Osteocyte (in vitro differentiated cells): ENCODE measurements at regions not wholly inside any gene's neighbourhood (a gene's known extent, or its start where the extent isn't known, plus 50 kb on each side); places are given as distances from the start of the nearest gene placed in this dataset.

ENCODE experiments used
- DNase-seq: peaks from one replicate; pipeline ENCODE4 v3.0.0; 2021; ENCODE audit warnings: mixed read lengths; ENCODE audit not compliant: unreplicated experiment; ENCODE audit errors: extremely low spot score
- H3K27ac Mint-ChIP-seq: one replicate; pipeline ENCODE4 v1.8.0; 2021; ENCODE audit warnings: mild to moderate bottlenecking, mixed read lengths; ENCODE audit not compliant: unreplicated experiment
- H3K27me3 Mint-ChIP-seq: one replicate; pipeline ENCODE4 v1.8.0; 2021; ENCODE audit warnings: mixed read lengths; ENCODE audit not compliant: unreplicated experiment
- H3K36me3 Mint-ChIP-seq: one replicate; pipeline ENCODE4 v1.8.0; 2021; ENCODE audit warnings: mixed read lengths; ENCODE audit not compliant: unreplicated experiment
- H3K4me1 Mint-ChIP-seq: one replicate; pipeline ENCODE4 v1.8.0; 2021; ENCODE audit warnings: mixed read lengths; ENCODE audit not compliant: unreplicated experiment
- H3K4me3 Mint-ChIP-seq: one replicate; pipeline ENCODE4 v1.8.0; 2021; ENCODE audit warnings: mild to moderate bottlenecking, moderate library complexity, mixed read lengths; ENCODE audit not compliant: unreplicated experiment
- H3K9me3 Mint-ChIP-seq: one replicate; pipeline ENCODE4 v1.8.0; 2021; ENCODE audit warnings: mixed read lengths; ENCODE audit not compliant: unreplicated experiment
- TF ChIP-seq, protein P1 (sequence below): fragments of 200-600 bp; sonication (generic); IDR thresholded peaks from 2 replicates; pipeline ENCODE4 v1.5.0; 2021; ENCODE audit warnings: antibody characterized with exemption, mild to moderate bottlenecking, moderate library complexity

DNA sequence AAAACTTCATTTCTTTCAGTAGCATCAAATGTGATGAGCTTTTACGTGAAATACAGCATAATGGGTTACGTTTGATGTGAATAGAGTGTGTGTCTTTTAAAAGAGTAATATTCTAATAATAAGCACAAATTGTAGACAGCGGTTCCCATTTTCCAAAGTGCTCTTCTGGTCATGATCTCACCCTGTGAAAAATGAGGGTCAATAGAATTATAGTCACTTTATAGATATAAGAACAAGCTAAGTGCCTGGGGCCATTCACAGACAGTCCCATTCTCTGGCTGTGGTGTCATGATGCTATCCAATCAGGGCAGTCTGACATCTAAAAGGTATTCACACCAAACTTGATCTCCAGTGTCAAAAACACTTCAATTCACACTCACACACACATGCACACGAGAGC lies 830.8 kb upstream of the AUTS2 start:
- H3K36me3 Mint-ChIP-seq = no peaks in the 10 kb centered on the region
- H3K4me3 Mint-ChIP-seq = no peak overlapping the region
- no peak overlapping the region for H3K27ac Mint-ChIP-seq
- no peaks in the 10 kb centered on the region for H3K9me3 Mint-ChIP-seq
- no peaks in the 10 kb centered on the region for H3K27me3 Mint-ChIP-seq
- no peak for DNase-seq
- TF ChIP-seq, protein P1, sequence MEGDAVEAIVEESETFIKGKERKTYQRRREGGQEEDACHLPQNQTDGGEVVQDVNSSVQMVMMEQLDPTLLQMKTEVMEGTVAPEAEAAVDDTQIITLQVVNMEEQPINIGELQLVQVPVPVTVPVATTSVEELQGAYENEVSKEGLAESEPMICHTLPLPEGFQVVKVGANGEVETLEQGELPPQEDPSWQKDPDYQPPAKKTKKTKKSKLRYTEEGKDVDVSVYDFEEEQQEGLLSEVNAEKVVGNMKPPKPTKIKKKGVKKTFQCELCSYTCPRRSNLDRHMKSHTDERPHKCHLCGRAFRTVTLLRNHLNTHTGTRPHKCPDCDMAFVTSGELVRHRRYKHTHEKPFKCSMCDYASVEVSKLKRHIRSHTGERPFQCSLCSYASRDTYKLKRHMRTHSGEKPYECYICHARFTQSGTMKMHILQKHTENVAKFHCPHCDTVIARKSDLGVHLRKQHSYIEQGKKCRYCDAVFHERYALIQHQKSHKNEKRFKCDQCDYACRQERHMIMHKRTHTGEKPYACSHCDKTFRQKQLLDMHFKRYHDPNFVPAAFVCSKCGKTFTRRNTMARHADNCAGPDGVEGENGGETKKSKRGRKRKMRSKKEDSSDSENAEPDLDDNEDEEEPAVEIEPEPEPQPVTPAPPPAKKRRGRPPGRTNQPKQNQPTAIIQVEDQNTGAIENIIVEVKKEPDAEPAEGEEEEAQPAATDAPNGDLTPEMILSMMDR = no peak
- peaks cover 5% of the 10 kb centered on the region for H3K4me1 Mint-ChIP-seq

GRCh38 chr7:68770649-68771048 lies 827.6 kb upstream of the AUTS2 start:
- Mint-ChIP-seq H3K4me1 (peaks cover 5% of the 10 kb centered on the region), H3K4me3 (no peak overlapping the region), H3K9me3 (no peaks in the 10 kb centered on the region), H3K27ac (no peak overlapping the region), H3K27me3 (no peaks in the 10 kb centered on the region), H3K36me3 (no peaks in the 10 kb centered on the region)
- TF ChIP-seq, protein P1 = no peak
- DNase-seq = no peak

GRCh38 chr7:68776326-68776725 lies 821.9 kb upstream of the AUTS2 start:
- DNase-seq = no peak
- no peak overlapping the region for H3K4me3 Mint-ChIP-seq
- H3K9me3 Mint-ChIP-seq = no peaks in the 10 kb centered on the region
- H3K4me1 Mint-ChIP-seq = peaks cover 15% of the 10 kb centered on the region
- H3K27ac Mint-ChIP-seq = no peak overlapping the region
- TF ChIP-seq, protein P1 = no peak
- H3K36me3 Mint-ChIP-seq = peaks cover 2% of the 10 kb centered on the region
- H3K27me3 Mint-ChIP-seq = no peaks in the 10 kb centered on the region

- Mint-ChIP-seq H3K4me1 (peaks cover 19% of the 10 kb centered on the region), H3K27me3 (no peaks in the 10 kb centered on the region), H3K36me3 (peaks cover 2% of the 10 kb centered on the region), H3K27ac (no peak overlapping the region), H3K4me3 (no peak overlapping the region), H3K9me3 (no peaks in the 10 kb centered on the region)
- no peak for DNase-seq
- TF ChIP-seq, protein P1 = no peak
These were observed 814.6 kb upstream of the AUTS2 start for GRCh38 chr7:68783684-68784083.

DNA sequence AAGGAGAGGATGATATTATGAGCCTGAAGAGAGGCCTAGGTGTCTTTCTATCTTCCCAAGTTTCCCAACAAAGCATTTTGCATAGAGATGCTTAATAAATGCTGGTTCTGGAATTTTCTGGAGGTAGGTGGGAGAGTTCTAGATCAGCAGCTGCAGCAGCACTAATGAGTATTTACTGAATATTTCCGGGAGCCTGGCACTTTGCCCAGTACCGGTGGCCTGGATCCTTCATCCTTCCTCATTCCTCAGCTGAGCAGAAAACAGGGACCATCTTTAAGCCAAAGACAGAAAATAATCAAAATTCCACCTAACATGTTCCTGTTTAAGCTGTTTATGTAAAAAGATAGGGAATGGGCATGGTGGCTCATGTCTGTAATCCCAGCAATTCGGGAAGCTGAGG lies 813.2 kb upstream of the AUTS2 start:
- H3K4me1 Mint-ChIP-seq = peaks cover 17% of the 10 kb centered on the region
- H3K27me3 Mint-ChIP-seq = no peaks in the 10 kb centered on the region
- H3K9me3 Mint-ChIP-seq = no peaks in the 10 kb centered on the region
- no peaks in the 10 kb centered on the region for H3K36me3 Mint-ChIP-seq
- no peak overlapping the region for H3K4me3 Mint-ChIP-seq
- no peak overlapping the region for H3K27ac Mint-ChIP-seq
- TF ChIP-seq, protein P1 = no peak
- DNase-seq = no peak
